ENCODE measurements at regions not wholly inside any gene's neighbourhood (a gene's known extent, or its start where the extent isn't known, plus 50 kb on each side); places are given as distances from the start of the nearest gene placed in this dataset.

DNA sequence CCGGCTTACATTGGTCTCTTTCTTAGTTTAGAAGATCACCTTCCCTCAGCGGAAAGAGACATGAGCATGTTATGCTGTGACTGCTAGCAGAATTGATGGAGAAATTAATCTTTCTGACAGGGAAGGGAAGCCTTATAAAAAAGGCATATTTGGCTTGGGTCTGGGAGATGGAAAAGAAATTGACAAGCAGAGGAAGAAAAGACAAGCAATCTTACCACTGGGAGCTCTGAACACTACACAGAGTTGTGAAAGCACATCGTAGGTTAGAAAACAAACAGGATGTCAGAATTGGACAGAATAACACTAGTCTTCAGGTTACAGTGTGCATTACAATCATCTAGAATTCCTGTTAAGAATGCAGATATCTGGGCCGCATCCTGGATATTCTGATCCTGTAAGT is 1493.8 kb upstream of the IGFBP7 start:
- DNase-seq (ENCODE audit: low read depth, low spot score) = no peak
- H3K27ac ChIP-seq (ENCODE audit: low read length) = no peak overlapping the region
- ATAC-seq = no peak
- intact Hi-C loops (cut with micrococcal nuclease; ENCODE audit: unreplicated experiment) = no loop called here
- ChIA-PET POLR2A (no interaction called here), CTCF (no interaction called here)
- H3K4me3 ChIP-seq (ENCODE audit: low read depth in 2 of 2, low read length in 2 of 2) = no peak overlapping the region
- H3K9me3 ChIP-seq (ENCODE audit: control insufficient read depth, insufficient read depth, low read depth, low read length) = no peaks in the 10 kb centered on the region
- H3K27me3 ChIP-seq (ENCODE audit: control insufficient read depth, insufficient read depth, low read length) = no peaks in the 10 kb centered on the region
- in situ Hi-C loops (cut with HindIII; ENCODE audit: low pct_unique_long_range_greater_than_20kb, low sequenced_read_pairs) = no loop called here
- H3K36me3 ChIP-seq (ENCODE audit: control insufficient read depth, insufficient read depth, low read length) = no peaks in the 10 kb centered on the region
- TF ChIP-seq, protein P1, sequence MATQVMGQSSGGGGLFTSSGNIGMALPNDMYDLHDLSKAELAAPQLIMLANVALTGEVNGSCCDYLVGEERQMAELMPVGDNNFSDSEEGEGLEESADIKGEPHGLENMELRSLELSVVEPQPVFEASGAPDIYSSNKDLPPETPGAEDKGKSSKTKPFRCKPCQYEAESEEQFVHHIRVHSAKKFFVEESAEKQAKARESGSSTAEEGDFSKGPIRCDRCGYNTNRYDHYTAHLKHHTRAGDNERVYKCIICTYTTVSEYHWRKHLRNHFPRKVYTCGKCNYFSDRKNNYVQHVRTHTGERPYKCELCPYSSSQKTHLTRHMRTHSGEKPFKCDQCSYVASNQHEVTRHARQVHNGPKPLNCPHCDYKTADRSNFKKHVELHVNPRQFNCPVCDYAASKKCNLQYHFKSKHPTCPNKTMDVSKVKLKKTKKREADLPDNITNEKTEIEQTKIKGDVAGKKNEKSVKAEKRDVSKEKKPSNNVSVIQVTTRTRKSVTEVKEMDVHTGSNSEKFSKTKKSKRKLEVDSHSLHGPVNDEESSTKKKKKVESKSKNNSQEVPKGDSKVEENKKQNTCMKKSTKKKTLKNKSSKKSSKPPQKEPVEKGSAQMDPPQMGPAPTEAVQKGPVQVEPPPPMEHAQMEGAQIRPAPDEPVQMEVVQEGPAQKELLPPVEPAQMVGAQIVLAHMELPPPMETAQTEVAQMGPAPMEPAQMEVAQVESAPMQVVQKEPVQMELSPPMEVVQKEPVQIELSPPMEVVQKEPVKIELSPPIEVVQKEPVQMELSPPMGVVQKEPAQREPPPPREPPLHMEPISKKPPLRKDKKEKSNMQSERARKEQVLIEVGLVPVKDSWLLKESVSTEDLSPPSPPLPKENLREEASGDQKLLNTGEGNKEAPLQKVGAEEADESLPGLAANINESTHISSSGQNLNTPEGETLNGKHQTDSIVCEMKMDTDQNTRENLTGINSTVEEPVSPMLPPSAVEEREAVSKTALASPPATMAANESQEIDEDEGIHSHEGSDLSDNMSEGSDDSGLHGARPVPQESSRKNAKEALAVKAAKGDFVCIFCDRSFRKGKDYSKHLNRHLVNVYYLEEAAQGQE (IDR thresholded peaks at IDR 0.05; ENCODE audit: insufficient read depth in 1 of 2, low read depth in 2 of 2, low read length in 1 of 2) = no peak
- TF ChIP-seq POLR2AphosphoS5 (IDR thresholded peaks at IDR 0.05; ENCODE audit: low read depth, low read length) (no peak), TCF7L2 (IDR thresholded peaks at IDR 0.05; ENCODE audit: low read depth, low read length) (no peak)
- no peaks in the 10 kb centered on the region for H3K4me1 ChIP-seq (ENCODE audit: control insufficient read depth, insufficient read depth, low read length)
- no TSS peak for BruUV-seq (replicated peaks)

DNA sequence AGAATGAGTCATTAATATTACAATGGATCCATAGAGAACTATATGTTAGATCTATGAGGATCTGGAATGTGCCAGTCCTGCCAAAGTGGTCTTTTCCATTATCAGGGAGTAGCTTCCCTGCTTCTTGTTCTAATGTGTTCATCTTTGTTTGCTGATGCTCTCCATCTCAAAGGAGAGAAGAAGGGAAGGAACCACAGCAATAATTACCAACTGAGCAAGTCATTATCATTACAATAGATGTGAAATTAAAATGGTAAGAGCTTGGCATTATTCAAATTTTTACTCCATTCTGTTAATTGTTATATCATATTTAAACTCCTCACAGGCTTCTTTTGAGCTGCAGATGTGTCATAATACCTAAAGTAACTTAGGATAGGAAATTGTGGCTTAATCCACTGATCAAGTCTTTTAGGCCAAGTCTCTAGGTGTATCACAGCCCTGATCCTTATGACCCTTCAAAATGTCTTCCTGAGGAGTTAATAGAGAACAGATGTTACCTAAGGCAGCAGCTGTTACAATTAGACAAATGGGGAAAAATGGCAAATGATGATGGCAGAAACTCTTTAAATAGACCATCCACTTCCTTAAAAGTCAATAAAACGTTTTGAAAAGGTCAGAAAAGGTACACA is 1492.7 kb upstream of the IGFBP7 start:
- Histone ChIP-seq H3K36me3 (ENCODE audit: control insufficient read depth, insufficient read depth, low read length) (no peaks in the 10 kb centered on the region), H3K4me1 (ENCODE audit: control insufficient read depth, insufficient read depth, low read length) (no peaks in the 10 kb centered on the region), H3K9me3 (ENCODE audit: control insufficient read depth, insufficient read depth, low read depth, low read length) (no peaks in the 10 kb centered on the region), H3K27ac (ENCODE audit: low read length) (no peak overlapping the region), H3K4me3 (ENCODE audit: low read depth in 2 of 2, low read length in 2 of 2) (no peak overlapping the region), H3K27me3 (ENCODE audit: control insufficient read depth, insufficient read depth, low read length) (no peaks in the 10 kb centered on the region)
- DNase-seq (ENCODE audit: low read depth, low spot score) (no peak), ATAC-seq (no peak)
- TF ChIP-seq, protein P2, sequence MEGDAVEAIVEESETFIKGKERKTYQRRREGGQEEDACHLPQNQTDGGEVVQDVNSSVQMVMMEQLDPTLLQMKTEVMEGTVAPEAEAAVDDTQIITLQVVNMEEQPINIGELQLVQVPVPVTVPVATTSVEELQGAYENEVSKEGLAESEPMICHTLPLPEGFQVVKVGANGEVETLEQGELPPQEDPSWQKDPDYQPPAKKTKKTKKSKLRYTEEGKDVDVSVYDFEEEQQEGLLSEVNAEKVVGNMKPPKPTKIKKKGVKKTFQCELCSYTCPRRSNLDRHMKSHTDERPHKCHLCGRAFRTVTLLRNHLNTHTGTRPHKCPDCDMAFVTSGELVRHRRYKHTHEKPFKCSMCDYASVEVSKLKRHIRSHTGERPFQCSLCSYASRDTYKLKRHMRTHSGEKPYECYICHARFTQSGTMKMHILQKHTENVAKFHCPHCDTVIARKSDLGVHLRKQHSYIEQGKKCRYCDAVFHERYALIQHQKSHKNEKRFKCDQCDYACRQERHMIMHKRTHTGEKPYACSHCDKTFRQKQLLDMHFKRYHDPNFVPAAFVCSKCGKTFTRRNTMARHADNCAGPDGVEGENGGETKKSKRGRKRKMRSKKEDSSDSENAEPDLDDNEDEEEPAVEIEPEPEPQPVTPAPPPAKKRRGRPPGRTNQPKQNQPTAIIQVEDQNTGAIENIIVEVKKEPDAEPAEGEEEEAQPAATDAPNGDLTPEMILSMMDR (IDR thresholded peaks at IDR 0.05) = no peak
- TF ChIP-seq TCF7L2 (IDR thresholded peaks at IDR 0.05; ENCODE audit: low read depth, low read length) (no peak), POLR2AphosphoS5 (IDR thresholded peaks at IDR 0.05; ENCODE audit: low read depth, low read length) (no peak), SIN3A (IDR thresholded peaks at IDR 0.05; ENCODE audit: borderline replicate concordance, insufficient read depth, low read depth, low read length) (no peak)
- TF ChIP-seq, protein P1 (IDR thresholded peaks at IDR 0.05; ENCODE audit: insufficient read depth in 1 of 2, low read depth in 2 of 2, low read length in 1 of 2) = no peak
- ChIA-PET CTCF (no interaction called here), POLR2A (no interaction called here)
- intact Hi-C loops (cut with micrococcal nuclease; ENCODE audit: unreplicated experiment) (no loop called here), in situ Hi-C loops (cut with HindIII; ENCODE audit: low pct_unique_long_range_greater_than_20kb, low sequenced_read_pairs) (no loop called here)
- no TSS peak for BruUV-seq (replicated peaks)
